Endothelial cell of umbilical vein (primary cell): ENCODE measurements at regions not wholly inside any gene's neighbourhood (a gene's known extent, or its start where the extent isn't known, plus 50 kb on each side); places are given as distances from the start of the nearest gene placed in this dataset.

Experiments used
- BruUV-seq: library from RNA; stranded (reverse); fragments of 400-500 nt; replicated peaks from 2 replicates; lab custom pipeline; 2021; lab: Mats Ljungman, UMichigan
- CTCF ChIA-PET: fragments of 300-600, 350-600 bp; sonication (Branson Sonifier 250); formaldehyde crosslinking; loops from one replicate; lab custom pipeline; 2021; ENCODE audit warnings: antibody characterized with exemption, inconsistent platforms; lab: Charles Lee
- POLR2A ChIA-PET: fragments of 300-600, 350-600 bp; sonication (Branson Sonifier 250); formaldehyde crosslinking; loops from one replicate; lab custom pipeline; 2021; ENCODE audit warnings: antibody characterized with exemption, inconsistent platforms; lab: Charles Lee
- DNase-seq: peaks from one replicate; pipeline ENCODE4 v3.0.0-alpha.2; 2011; ENCODE audit warnings: low read depth, low spot score
- FAIRE-seq: peaks from 2 replicates; lab custom pipeline; 2011; peaks lifted over from hg19 to GRCh38; lab: Jason Lieb, UNC
- H2AFZ ChIP-seq: 2 replicates; pipeline ENCODE4 v1.6.0; 2012; ENCODE audit warnings: low read depth, low read length, control low read depth, inconsistent platforms
- H3K27ac ChIP-seq: 2 replicates; pipeline ENCODE4 v1.5.1; 2011; ENCODE audit warnings: low read depth, mild to moderate bottlenecking, control low read depth, low read length, moderate library complexity; ENCODE audit not compliant: insufficient read depth
- H3K27me3 ChIP-seq, 2 experiments: 2 replicates each; pipeline versions ENCODE4 v1.6.0 to v1.6.1; 2011; ENCODE audit warnings: low read length in 2 of 2, mixed read lengths in 1 of 2; ENCODE audit not compliant: control insufficient read depth in 2 of 2, insufficient read depth in 2 of 2
- H3K36me3 ChIP-seq, 2 experiments: 2 replicates in 1 of 2; 3 replicates in 1 of 2; pipeline ENCODE4 v1.5.1; 2011; ENCODE audit warnings: low read length in 2 of 2, mild to moderate bottlenecking in 1 of 2, moderate library complexity in 1 of 2; ENCODE audit not compliant: control insufficient read depth in 2 of 2, insufficient read depth in 2 of 2; ENCODE audit errors: extremely low read depth in 1 of 2
- H3K4me1 ChIP-seq: 3 replicates; pipeline ENCODE4 v1.5.1; 2011; ENCODE audit warnings: mild to moderate bottlenecking, low read length; ENCODE audit not compliant: control insufficient read depth, insufficient read depth; ENCODE audit errors: extremely low read depth
- H3K4me2 ChIP-seq: 2 replicates; pipeline ENCODE4 v1.6.1; 2011; ENCODE audit warnings: low read length, control low read depth, mixed read lengths; ENCODE audit not compliant: insufficient read depth
- H3K4me3 ChIP-seq, 3 experiments: fragments of 200-600 bp in 1 of 3; sonication (generic), shearing (Covaris generic) in 1 of 3; replicated peaks in 1 of 3; 2 replicates each; pipeline ENCODE4 v1.5.1; 2011 to 2016; ENCODE audit warnings: control low read depth in 3 of 3, low read length in 3 of 3, mild to moderate bottlenecking in 2 of 3, inconsistent platforms in 1 of 3, low read depth in 1 of 3, moderate library complexity in 1 of 3; ENCODE audit not compliant: insufficient read depth in 1 of 3
- H3K79me2 ChIP-seq: 2 replicates; pipeline ENCODE4 v1.6.0; 2012; ENCODE audit warnings: low read length, inconsistent platforms; ENCODE audit not compliant: control insufficient read depth, insufficient read depth
- H3K9ac ChIP-seq: replicated peaks from 2 replicates; pipeline ENCODE3; 2011; ENCODE audit warnings: low read length, control low read depth; ENCODE audit not compliant: insufficient read depth; ENCODE audit errors: extremely low read depth
- H3K9me1 ChIP-seq: replicated peaks from 3 replicates; pipeline ENCODE4 v1.6.0; 2011; ENCODE audit warnings: mild to moderate bottlenecking, low read length; ENCODE audit not compliant: control insufficient read depth, insufficient read depth; ENCODE audit errors: extremely low read depth
- H3K9me3 ChIP-seq: replicated peaks from 2 replicates; pipeline ENCODE4 v1.5.1; 2012; ENCODE audit warnings: low read length, inconsistent platforms; ENCODE audit not compliant: control insufficient read depth, insufficient read depth
- H4K20me1 ChIP-seq: replicated peaks from 2 replicates; pipeline ENCODE3; 2011; ENCODE audit warnings: mild to moderate bottlenecking, low read length; ENCODE audit not compliant: control insufficient read depth, insufficient read depth; ENCODE audit errors: extremely low read depth
- CTCF ChIP-seq, 2 donors: IDR thresholded peaks; 1 replicate in 1 of 2; 2 replicates in 1 of 2; pipeline ENCODE4 v1.5.1; 2011; ENCODE audit warnings: low read length in 2 of 2, mild to moderate bottlenecking in 2 of 2, moderate library complexity in 2 of 2, control low read depth in 1 of 2, inconsistent platforms in 1 of 2, low read depth in 1 of 2; ENCODE audit not compliant: insufficient read depth in 1 of 2; ENCODE audit errors: extremely low read depth in 1 of 2
- EZH2 ChIP-seq: IDR thresholded peaks from 2 replicates; pipeline ENCODE4 v1.6.1; 2012; ENCODE audit warnings: borderline replicate concordance, low read depth, mild to moderate bottlenecking, moderate library complexity, low read length, inconsistent platforms; ENCODE audit not compliant: severe bottlenecking
- FOS ChIP-seq: IDR thresholded peaks from 2 replicates; pipeline ENCODE4 v1.6.1; 2011; ENCODE audit warnings: mild to moderate bottlenecking, low read length, moderate library complexity, borderline replicate concordance; ENCODE audit not compliant: insufficient read depth
- GATA2 ChIP-seq: IDR thresholded peaks from 2 replicates; pipeline ENCODE4 v1.7.0; 2011; ENCODE audit warnings: low read depth, mild to moderate bottlenecking, moderate library complexity, mixed read lengths, low read length; ENCODE audit not compliant: insufficient read length, insufficient read depth
- JUN ChIP-seq: IDR thresholded peaks from 2 replicates; pipeline ENCODE4 v1.6.1; 2011; ENCODE audit warnings: borderline replicate concordance, low read depth; ENCODE audit not compliant: insufficient read length, insufficient read depth
- MYC ChIP-seq: IDR thresholded peaks from one replicate; pipeline ENCODE4 v1.6.1; 2011; ENCODE audit warnings: mild to moderate bottlenecking, low read depth, low read length
- POLR2A ChIP-seq: IDR thresholded peaks from 2 replicates; pipeline ENCODE4 v1.6.1; 2012; ENCODE audit warnings: low read depth, mild to moderate bottlenecking, control low read depth, low read length
- POLR2AphosphoS5 ChIP-seq: IDR thresholded peaks from 2 replicates; pipeline ENCODE4 v1.6.1; 2012; ENCODE audit warnings: low read depth, mild to moderate bottlenecking, control low read depth, low read length, moderate library complexity; ENCODE audit not compliant: insufficient read depth
- dilution Hi-C: fragments of 300-500 bp; cut with MboI; formaldehyde crosslinking; loops from one replicate; pipeline ENCODE4 v1.15.0; 2019; ENCODE audit warnings: low sequenced_read_pairs; ENCODE audit not compliant: extremely low pct_ligation_motif_present
- intact Hi-C: fragments of 100-400 bp; cut with micrococcal nuclease; formaldehyde crosslinking; loops from one replicate; pipeline ENCODE4 v1.10.0; 2022

- Histone ChIP-seq H3K79me2 (no peaks in the 10 kb centered on the region), H4K20me1 (no peaks in the 10 kb centered on the region), H3K36me3 (no peaks in the 10 kb centered on the region), H3K27me3 (peaks cover 0 to 3% of the 10 kb centered on the region in 2 experiments), H3K4me1 (no peaks in the 10 kb centered on the region), H3K4me3 (no peak overlapping the region), H3K9ac (no peak overlapping the region), H3K4me2 (no peak overlapping the region), H3K9me3 (no peaks in the 10 kb centered on the region), H3K27ac (no peak overlapping the region), H2AFZ (no peak overlapping the region), H3K9me1 (no peaks in the 10 kb centered on the region)
- intact Hi-C loops, result loop anchor here (1.0 kb wide), 1 partner anchor 7 kb away; no protein-coding TSS in a partner anchor
- dilution Hi-C loops, result no loop called here
- DNase-seq, result no peak
- TF ChIP-seq FOS (no peak), POLR2A (no peak)
- FAIRE-seq, result no peak
- CTCF ChIA-PET, result interaction anchor here (1.2 kb wide), 2 partner anchors 11 to 46 kb away, joined by 3 to 4 read pairs; no protein-coding TSS in a partner anchor
- no TSS peak for BruUV-seq
- POLR2A ChIA-PET, result interaction anchor here (0.5 kb wide), 1 partner anchor 1029 kb away, joined by 3 read pairs; no protein-coding TSS in a partner anchor
Observed at GRCh38 chr2:176699644-176700043, 430.4 kb downstream of the MTX2 start.

DNA sequence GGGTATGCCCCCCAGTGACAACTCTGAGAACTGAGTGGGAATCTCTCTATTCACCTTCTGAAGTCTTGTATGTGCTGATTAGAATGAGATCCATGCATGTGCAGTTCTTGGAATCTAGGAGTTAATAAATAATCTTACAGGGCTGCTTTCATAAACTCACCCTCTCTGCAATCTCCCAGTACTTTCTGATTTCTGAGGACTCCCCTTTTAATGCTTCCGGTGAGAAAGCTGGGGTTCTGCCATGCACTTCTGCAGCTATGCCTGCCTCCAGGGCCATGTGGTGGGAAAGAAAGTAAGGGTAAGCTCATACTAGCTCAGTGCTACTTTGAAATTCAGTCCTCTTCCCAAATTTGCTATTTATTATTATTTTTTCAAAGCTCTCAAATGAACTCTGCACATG, 432.9 kb downstream of the MTX2 start:
- Histone ChIP-seq H3K27me3 (peaks cover 0 to 3% of the 10 kb centered on the region in 2 experiments), H3K9me1 (no peaks in the 10 kb centered on the region), H3K9ac (no peak overlapping the region), H3K4me1 (no peaks in the 10 kb centered on the region), H3K27ac (no peak overlapping the region), H3K9me3 (no peaks in the 10 kb centered on the region), H3K36me3 (no peaks in the 10 kb centered on the region), H2AFZ (no peak overlapping the region), H3K4me3 (no peak overlapping the region), H3K4me2 (no peak overlapping the region), H4K20me1 (no peaks in the 10 kb centered on the region), H3K79me2 (no peaks in the 10 kb centered on the region)
- FAIRE-seq (no peak), DNase-seq (no peak)
- ChIA-PET POLR2A (no interaction called here), CTCF (interaction anchor here (0.6 to 2.0 kb wide), 4 partner anchors 15 to 112 kb away, joined by 3 to 5 read pairs (median 3); no protein-coding TSS in a partner anchor)
- intact Hi-C loops (no loop called here), dilution Hi-C loops (no loop called here)
- no TSS peak for BruUV-seq
- TF ChIP-seq POLR2AphosphoS5 (no peak), CTCF (IDR thresholded peaks at IDR 0.05; ENCODE audit: extremely low read depth in 1 of 2, insufficient read depth in 1 of 2, low read depth in 1 of 2, low read length in 2 of 2) (no peak), EZH2 (no peak), MYC (no peak), POLR2A (no peak), JUN (no peak), FOS (no peak), GATA2 (no peak)
